A549 (cell line): ENCODE measurements at regions not wholly inside any gene's neighbourhood (a gene's known extent, or its start where the extent isn't known, plus 50 kb on each side); places are given as distances from the start of the nearest gene placed in this dataset.
A peak's percentile ranks its signal among the peaks of the same experiment; 100 is the strongest.

Experiments used
- ATOH8 ChIP-seq: fragments of 250-450 bp; sonication (Bioruptor Pico); IDR thresholded peaks from 2 replicates; pipeline ENCODE4 v1.5.0; 2020; ENCODE audit warnings: low read depth, mild to moderate bottlenecking, moderate library complexity
- BCL3 ChIP-seq: fragments of >200 bp; sonication (Bioruptor Twin); formaldehyde crosslinking; IDR thresholded peaks from 3 replicates; pipeline ENCODE4 v1.6.1; 2016
- CBX8 ChIP-seq: fragments of 200-600 bp; sonication (generic); IDR thresholded peaks from 2 replicates; pipeline ENCODE4 v1.6.1; 2016
- CEBPB ChIP-seq, 2 experiments: fragments of >200 bp in 1 of 2; sonication (Bioruptor Twin) in 1 of 2; formaldehyde crosslinking in 1 of 2; IDR thresholded peaks; 2 replicates each; pipeline ENCODE4 v1.6.1; 2012 to 2016
- E2F6 ChIP-seq: IDR thresholded peaks from 2 replicates; pipeline ENCODE4 v1.6.1; 2012; ENCODE audit warnings: low read depth, borderline replicate concordance
- EHF ChIP-seq: fragments of 250-450 bp; sonication (Bioruptor Pico); IDR thresholded peaks from 2 replicates; pipeline ENCODE4 v1.5.0; 2020; ENCODE audit warnings: mild to moderate bottlenecking
- EHMT2 ChIP-seq: fragments of 200-600 bp; sonication (generic); IDR thresholded peaks from 2 replicates; pipeline ENCODE4 v1.6.1; 2016; ENCODE audit warnings: antibody characterized with exemption, low read depth, mild to moderate bottlenecking, moderate library complexity
- EP300 ChIP-seq, 2 experiments: fragments of >200 bp; sonication (Bioruptor Twin); formaldehyde crosslinking; IDR thresholded peaks; 2 replicates in 1 of 2; 3 replicates in 1 of 2; pipeline ENCODE4 v1.6.1; 2016 to 2017
- HES2 ChIP-seq: fragments of >200 bp; sonication (Bioruptor Twin); formaldehyde crosslinking; IDR thresholded peaks from 2 replicates; pipeline ENCODE4 v1.6.1; 2016
- HEYL ChIP-seq: fragments of 250-450 bp; sonication (Bioruptor Pico); IDR thresholded peaks from 2 replicates; pipeline ENCODE4 v1.8.0; 2021; ENCODE audit warnings: mild to moderate bottlenecking, moderate library complexity
- HMGXB4 ChIP-seq: fragments of 250-450 bp; sonication (Bioruptor Pico); IDR thresholded peaks from 2 replicates; pipeline ENCODE4 v1.5.0; 2021; ENCODE audit warnings: mild to moderate bottlenecking, moderate library complexity, borderline replicate concordance
- HOXB13 ChIP-seq: fragments of 250-450 bp; sonication (Bioruptor Pico); IDR thresholded peaks from 2 replicates; pipeline ENCODE4 v1.5.0; 2020; ENCODE audit warnings: low read depth, mild to moderate bottlenecking, moderate library complexity
- HOXB5 ChIP-seq: fragments of 250-450 bp; sonication (Bioruptor Pico); IDR thresholded peaks from 2 replicates; pipeline ENCODE4 v1.5.0; 2020; ENCODE audit warnings: mild to moderate bottlenecking, moderate library complexity
- JUN ChIP-seq, 2 experiments: fragments of >200 bp; sonication (Bioruptor Twin); formaldehyde crosslinking; IDR thresholded peaks; 2 replicates in 1 of 2; 3 replicates in 1 of 2; pipeline ENCODE4 v1.6.1; 2016 to 2017
- KDM5A ChIP-seq: fragments of 200-600 bp; sonication (generic); IDR thresholded peaks from 2 replicates; pipeline ENCODE4 v1.6.1; 2016; ENCODE audit warnings: antibody characterized with exemption, mild to moderate bottlenecking
- MAZ ChIP-seq: fragments of 150-350 bp; IDR thresholded peaks from 2 replicates; pipeline ENCODE4 v1.6.1; 2014; ENCODE audit warnings: antibody characterized with exemption, low read depth, low read length, borderline replicate concordance
- NR3C1 ChIP-seq: fragments of >200 bp; sonication (Bioruptor Twin); formaldehyde crosslinking; IDR thresholded peaks from 3 replicates; pipeline ENCODE4 v1.6.1; 2017
- PBX3 ChIP-seq: IDR thresholded peaks from 2 replicates; pipeline ENCODE4 v1.6.1; 2012
- POLR2A ChIP-seq: IDR thresholded peaks from 2 replicates; pipeline ENCODE4 v1.6.1; 2012; ENCODE audit warnings: mild to moderate bottlenecking, low read length
- POLR2AphosphoS2 ChIP-seq: conservative IDR thresholded peaks from 2 replicates; pipeline ENCODE4 v1.6.1; 2012; ENCODE audit warnings: low read length, improper control_type of control experiment, inconsistent platforms
- RFX5 ChIP-seq: fragments of 450-650 bp; IDR thresholded peaks from 2 replicates; pipeline ENCODE4 v1.7.1; 2014; ENCODE audit warnings: antibody characterized with exemption, mild to moderate bottlenecking, moderate library complexity
- TP53 ChIP-seq: fragments of 250-450 bp; sonication (Bioruptor Pico); IDR thresholded peaks from 2 replicates; pipeline ENCODE4 v1.5.0; 2021; ENCODE audit warnings: mild to moderate bottlenecking, moderate library complexity
- ZNF302 ChIP-seq: fragments of 250-450 bp; sonication (Bioruptor Pico); IDR thresholded peaks from 2 replicates; pipeline ENCODE4 v1.9.0; 2021; ENCODE audit warnings: inconsistent platforms, mild to moderate bottlenecking, moderate library complexity

DNA sequence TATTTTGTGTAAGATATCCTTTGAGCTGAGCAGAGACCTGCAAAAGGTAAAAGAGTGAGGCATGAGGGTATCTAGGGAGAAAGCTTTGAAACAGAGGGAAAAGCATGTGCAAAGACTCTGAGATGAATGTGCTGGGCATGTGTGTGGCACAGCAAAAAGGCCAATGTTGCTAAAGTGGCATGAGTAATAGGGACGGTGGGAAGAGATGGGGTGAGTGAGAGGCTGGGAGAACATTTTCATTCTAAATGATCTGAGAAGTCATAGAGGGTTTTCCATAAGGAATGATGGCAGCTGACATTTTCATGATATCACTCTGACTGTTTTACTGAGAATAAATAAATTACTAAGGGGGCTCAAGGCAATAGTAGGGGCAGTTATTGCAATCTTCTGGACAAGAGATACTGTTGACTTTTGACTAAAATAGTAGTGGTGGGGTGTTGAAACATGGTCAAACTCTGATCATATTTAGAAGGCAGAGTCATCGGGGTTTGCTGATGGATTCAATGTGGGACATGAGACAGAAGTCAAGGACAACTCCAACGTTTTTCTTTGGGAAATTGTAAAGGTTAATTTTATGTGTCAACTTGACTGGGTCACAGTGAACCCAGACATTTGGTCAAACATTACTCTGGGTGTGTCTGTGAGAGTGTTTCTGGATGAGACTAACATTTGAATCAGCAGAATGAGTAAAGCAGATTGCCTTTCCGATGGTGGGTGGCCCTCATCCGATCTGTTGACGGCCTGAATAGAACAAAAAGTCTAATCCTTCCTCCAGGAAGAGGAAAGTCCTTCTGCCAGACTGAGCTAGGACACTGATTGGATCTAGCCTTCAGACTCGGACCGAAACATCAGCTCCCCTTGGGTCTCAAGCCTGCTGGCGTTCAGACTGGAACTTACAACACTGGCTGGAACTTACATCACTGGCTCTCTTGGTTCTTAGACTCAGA lies 193.9 kb upstream of the PLXNC1 start (continued):
- TF ChIP-seq EHMT2, result no peak
- TF ChIP-seq HOXB13 (CRISPR knock-in tag), result no peak
- no peak for TF ChIP-seq EHF (CRISPR knock-in tag)
- TF ChIP-seq RFX5, result no peak
- TF ChIP-seq TP53 (CRISPR knock-in tag), result no peak
- TF ChIP-seq CEBPB (IDR thresholded peaks at IDR 0.05), result peak; percentile 79 to 85; a peak in 3 of 4 replicates
- peak; percentile 69 to 87; a peak in 4 of 5 replicates for TF ChIP-seq EP300 (IDR thresholded peaks at IDR 0.05)
- no peak for TF ChIP-seq HEYL (CRISPR knock-in tag)
- peak; percentile 74; a peak in 4 of 5 replicates for TF ChIP-seq JUN (IDR thresholded peaks at IDR 0.05)
- no peak for TF ChIP-seq MAZ
- no peak for TF ChIP-seq ATOH8 (CRISPR knock-in tag)
- no peak for TF ChIP-seq POLR2AphosphoS2
- TF ChIP-seq BCL3, result 0 out of 3 replicates have a peak, but pooled peaks have one; percentile 40
- no peak for TF ChIP-seq KDM5A
- TF ChIP-seq CBX8, result no peak
- no peak for TF ChIP-seq HMGXB4 (CRISPR knock-in tag)
- TF ChIP-seq ZNF302 (CRISPR knock-in tag), result no peak
- no peak for TF ChIP-seq NR3C1
- TF ChIP-seq E2F6, result no peak
- no peak for TF ChIP-seq HES2
- TF ChIP-seq POLR2A, result no peak
- no peak for TF ChIP-seq PBX3
- TF ChIP-seq HOXB5 (CRISPR knock-in tag), result no peak
